SH-SY5Y (cell line): ENCODE measurements at regions not wholly inside any gene's neighbourhood (a gene's known extent, or its start where the extent isn't known, plus 50 kb on each side); places are given as distances from the start of the nearest gene placed in this dataset.

Source experiments
- GATA2 ChIP-seq: IDR thresholded peaks from 2 replicates; pipeline ENCODE4 v1.6.1; 2011; ENCODE audit warnings: mild to moderate bottlenecking, low read depth, low read length
- GATA3 ChIP-seq: IDR thresholded peaks from 2 replicates; pipeline ENCODE4 v1.6.1; 2011; ENCODE audit warnings: low read depth, mild to moderate bottlenecking, low read length, moderate library complexity

DNA sequence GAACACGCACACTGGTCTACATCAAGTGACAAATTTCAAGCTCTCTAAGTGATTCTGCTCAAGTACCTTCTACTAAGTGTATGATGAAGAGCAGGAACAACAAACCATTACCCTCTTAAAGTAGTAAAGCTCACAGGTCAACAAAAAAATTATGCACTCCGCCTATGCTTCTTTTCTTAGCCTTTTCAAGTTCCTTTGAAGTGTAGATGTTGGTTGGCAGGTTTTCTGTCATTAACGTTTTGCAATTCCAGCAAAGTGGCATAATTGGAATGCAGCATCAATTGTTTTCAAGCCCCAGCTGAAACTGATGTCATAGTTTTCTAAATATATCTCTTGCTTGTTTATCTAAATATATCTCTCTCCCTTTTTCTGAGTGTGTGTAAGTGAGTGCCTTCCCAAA lies 396.9 kb upstream of the EYS start:
- TF ChIP-seq GATA2 (no peak), GATA3 (no peak)
